Right renal pelvis (tissue), 4 donors: ENCODE measurements at regions not wholly inside any gene's neighbourhood (a gene's known extent, or its start where the extent isn't known, plus 50 kb on each side); places are given as distances from the start of the nearest gene placed in this dataset.
A peak's percentile ranks its signal among the peaks of the same experiment; 100 is the strongest.
"Not testable (repeated sequence)": the region's sequence is repeated elsewhere in the genome, so short reads cannot be mapped to it uniquely, and the experiment has no call there.

ENCODE experiments used
- DNase-seq, 4 donors: peaks; one replicate each; pipeline ENCODE4 v3.0.0-alpha.2; 2013; ENCODE audit warnings: low read depth in 4 of 4, low spot score in 3 of 4, missing footprints in 1 of 4

DNA sequence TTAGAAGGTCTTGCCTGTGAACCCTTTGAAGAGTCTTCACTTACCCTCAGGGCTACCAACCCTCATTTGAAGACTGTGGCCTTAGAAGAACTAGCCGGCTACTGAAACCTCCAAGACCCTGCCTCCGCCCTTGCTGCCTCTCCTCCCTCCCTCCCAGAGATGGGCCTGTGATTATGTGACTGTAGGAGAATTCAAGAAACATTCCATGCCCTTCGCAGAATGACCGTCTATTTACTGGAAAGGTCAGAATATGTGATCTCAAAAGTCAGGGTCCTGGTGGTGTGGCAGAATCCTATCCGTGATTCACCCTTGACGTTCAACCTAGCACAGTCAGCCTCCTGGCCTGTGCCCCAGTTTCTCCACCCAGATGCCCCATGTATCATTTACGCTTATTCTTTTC is 109.6 kb downstream of the CTNND1 start:
- DNase-seq = no peak

- DNase-seq = no peak
Measured at GRCh38 chr11:57873196-57873911, 111.8 kb downstream of the CTNND1 start.

- DNase-seq = no peak
Measured at GRCh38 chr11:57874981-57875380, 113.4 kb downstream of the CTNND1 start.

DNA sequence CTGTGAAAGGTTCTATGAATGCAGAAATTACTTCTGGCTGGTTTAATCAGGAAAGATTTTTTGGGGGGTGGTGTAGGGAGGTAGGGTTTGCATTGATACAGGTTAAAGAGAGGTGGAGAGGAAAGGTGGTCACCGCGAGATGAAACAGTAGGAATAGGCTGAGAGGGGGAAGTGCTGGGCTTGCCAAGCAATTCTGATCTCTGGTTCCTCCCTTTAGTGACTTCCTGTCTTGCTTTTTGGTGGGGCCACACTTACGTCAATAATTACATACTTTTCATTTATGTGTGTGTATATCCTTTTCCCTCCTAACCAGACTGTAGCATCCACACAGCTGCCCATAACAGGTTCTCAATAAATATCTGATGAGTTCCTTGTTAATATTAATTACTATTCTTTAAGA is 120.0 kb downstream of the CTNND1 start:
- no peak for DNase-seq

- no peak for DNase-seq
Measured at GRCh38 chr11:57883630-57884029, 122.0 kb downstream of the CTNND1 start.

DNA sequence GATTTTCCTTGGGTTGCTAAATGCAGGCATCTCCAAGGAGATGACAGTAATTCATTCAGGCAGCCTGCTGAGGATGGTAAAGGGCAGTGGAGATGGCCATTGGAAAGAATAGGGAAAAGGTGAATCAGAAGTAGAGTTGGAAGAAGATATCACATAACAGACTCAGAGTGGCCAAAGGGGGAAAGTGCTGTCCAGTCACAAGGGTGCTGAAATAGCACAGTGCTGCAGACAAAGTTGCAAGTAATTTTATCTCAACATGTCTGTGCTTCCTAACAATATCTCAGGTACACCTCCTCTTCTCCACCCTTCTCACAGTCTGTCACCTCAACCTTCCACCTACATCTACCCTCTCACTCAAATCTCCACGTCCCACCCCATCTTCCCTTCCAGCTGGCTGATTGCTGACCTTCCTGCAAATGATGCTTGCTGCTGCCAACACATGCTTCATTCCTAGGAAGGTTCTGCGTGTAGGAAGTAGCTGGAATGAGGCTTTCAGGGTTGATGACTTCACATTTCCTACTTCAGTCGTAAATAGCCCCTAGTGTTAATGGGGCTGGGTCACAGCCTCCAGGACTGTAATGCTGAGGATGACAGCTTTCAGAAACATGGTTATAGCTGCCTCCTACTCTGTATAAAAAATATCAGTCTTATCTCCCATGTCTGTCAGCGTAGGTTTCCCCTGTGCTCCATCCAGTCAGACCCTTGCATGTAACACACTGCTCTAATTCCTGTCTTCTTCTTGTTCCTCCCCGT is 123.9 kb downstream of the CTNND1 start:
- DNase-seq = peak in 3 of 4 donors; percentile 7 to 20 (median 11)

- no peak for DNase-seq
Measured at GRCh38 chr11:57888386-57888785, 126.8 kb downstream of the CTNND1 start.

DNA sequence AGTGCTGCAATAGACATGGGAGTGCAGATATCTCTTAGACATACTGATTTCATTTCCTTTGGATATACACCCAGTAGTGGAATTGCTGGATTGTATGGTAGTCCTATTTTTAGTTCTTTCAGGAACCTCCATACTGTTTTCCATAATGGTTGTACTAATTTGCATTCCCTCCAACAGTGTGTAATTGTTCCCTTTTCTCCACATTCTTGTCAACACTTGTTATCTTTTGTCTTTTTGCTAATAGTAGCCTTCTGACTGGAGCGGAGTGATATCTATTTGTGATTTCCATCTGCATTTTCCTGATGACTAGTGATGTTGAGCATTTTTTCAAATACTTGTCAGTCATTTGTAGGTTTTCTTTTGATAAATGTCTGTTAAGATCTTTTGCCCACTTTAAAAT is 128.9 kb downstream of the CTNND1 start:
- no peak for DNase-seq

- DNase-seq = not testable (repeated sequence)
Measured at GRCh38 chr11:57893200-57893599, 130.5 kb upstream of the OR9Q1 start.

GRCh38 chr11:57896361-57897145 is 127.1 kb upstream of the OR9Q1 start:
- DNase-seq = no peak

DNA sequence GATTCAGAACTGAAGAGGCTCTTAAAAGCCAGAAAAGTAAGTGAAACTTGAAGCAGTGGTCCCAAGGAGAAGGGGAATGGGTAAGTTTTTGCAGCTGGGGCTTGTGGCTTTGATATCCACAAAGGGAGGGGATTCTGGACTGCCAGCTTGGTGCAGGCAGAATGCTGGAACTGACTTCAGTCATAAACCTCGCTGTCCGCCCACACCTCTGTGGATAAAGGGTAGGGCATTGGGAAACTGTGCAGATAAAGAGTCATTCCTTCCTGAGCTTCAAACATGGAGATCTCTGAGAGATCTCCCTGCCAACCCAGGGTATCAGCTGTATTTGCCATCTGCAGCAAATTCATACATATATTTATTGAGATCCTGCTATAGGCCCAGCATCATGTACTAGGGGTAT is 124.3 kb upstream of the OR9Q1 start:
- no peak for DNase-seq

GRCh38 chr11:57900320-57900719 is 123.4 kb upstream of the OR9Q1 start:
- no peak for DNase-seq

DNA sequence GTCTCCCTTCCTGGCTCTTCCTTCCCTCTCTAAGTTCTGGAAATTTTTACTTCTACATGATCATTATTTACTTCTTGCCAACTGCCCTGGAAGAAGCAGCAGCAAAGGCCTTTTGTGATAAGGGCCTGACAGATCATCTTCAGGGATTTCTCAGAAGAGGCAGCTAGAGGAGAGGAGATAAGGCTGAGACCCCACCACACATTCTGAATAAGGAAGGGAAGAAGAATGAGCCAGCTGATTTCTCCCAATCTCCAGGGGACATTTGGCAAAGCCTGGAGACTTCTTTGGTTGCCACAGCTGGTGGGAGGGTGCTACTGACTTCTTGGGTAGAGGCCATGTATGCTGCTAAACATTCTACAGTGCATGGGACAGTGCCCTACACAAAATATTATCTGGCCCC is 122.4 kb upstream of the OR9Q1 start:
- DNase-seq = no peak

DNA sequence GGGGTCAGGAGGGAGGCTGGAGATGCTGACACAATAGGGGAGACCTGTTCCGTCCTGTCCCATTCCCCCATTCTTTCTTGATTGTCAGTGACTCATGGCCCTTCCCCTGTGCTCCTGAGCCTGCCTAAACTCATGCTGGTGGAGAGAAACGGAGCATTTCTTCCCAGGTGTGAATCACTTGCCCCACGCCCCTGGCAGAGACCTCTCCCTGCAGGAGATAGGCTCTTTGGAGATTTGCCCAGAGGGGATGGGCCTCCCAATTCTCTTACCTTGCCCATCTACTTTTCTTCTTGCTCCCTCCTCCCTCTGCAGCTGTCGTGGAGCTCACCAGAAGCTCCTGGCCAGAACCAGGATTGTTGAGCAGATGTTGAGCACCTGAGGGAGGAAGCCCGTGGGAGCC is 121.9 kb upstream of the OR9Q1 start:
- DNase-seq = no peak

- DNase-seq = no peak
Measured at GRCh38 chr11:57903011-57903410, 120.7 kb upstream of the OR9Q1 start.

DNA sequence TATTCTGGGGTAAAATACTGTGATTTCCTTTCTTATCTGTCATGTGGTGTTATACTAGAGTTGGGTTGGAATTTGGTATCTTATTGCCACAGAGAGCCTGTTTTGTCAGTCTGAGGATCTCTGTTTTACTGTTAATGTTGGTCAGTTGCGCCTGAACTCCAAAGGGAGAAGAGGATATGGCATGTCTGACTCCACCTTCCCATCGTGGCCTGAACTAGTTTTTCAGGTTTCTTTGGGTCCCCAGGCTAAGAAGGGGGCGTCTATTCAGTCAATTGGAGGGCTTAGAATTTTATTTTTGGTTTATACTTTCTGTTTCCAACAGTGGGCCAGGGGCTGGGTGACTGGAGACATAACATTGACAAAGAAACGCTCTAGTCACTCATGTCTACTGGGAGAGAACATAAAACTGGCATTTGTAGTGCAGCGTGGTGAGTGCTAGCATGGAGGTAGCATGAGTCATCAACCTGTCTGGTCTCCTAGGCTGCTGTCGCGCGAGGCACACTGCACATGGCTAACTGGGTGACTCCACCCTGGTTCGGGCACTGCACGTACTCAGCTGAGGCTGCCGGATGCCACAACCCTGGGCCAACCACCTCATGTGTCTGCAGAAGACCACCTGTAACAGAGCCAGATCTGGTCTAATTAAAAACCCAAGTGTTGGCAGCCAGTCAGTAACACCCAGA is 120.1 kb upstream of the OR9Q1 start:
- DNase-seq = no peak

GRCh38 chr11:57904376-57904775 is 119.3 kb upstream of the OR9Q1 start:
- DNase-seq = no peak

DNA sequence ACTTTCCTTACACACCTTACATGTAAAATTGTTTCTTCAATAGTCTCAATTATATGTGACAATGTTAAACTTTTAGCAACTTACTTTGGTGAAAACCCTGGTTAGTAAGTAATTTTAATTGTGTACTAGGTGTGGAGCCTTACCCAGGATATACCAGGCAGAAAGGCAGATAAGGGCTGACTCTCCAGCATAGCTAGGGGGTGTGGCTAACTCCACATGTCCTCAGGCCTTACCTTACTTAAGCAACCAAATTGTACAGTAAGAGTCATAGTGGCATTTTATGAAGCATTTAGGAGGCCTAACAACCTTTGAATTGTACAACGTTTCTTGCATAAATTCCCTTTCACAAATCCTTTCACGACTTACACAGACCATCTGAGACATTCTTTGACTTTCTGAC is 118.2 kb upstream of the OR9Q1 start:
- no peak for DNase-seq

DNA sequence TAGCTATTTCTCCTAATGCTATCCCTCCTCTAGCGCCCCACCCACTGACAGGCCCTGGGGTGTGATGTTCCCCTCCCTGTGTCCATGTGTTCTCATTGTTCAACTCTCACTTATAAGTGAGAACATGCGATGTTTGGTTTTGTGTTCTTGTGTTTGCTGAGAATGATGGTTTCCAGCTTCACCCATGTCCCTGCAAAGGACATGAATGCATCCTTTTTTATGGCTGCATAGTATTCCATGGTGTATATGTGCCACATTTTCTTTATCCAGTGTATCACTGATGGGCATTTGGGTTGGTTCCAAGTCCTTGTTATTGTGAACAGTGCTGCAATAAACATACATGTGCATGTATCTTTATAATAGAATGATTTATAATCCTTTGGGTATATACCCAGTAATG is 115.3 kb upstream of the OR9Q1 start:
- not testable (repeated sequence) for DNase-seq

DNA sequence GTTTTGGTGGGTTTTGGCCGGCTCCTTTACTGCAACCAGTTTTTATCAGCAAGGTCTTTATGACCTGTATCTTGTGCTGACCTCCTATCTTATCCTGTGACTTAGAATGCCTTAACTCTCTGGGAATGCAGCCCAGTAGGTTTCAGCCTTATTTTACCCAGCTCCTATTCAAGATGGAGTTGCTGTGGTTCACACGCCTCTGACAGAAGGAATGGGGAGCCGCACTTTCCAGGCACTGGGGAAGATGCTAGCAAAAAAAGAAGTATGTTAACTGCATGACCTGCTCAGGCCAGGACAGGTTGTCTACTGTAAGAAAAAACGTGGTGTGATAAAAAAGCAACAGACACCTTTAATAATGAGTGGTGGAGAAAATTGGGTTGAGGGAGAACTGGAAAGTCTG is 112.2 kb upstream of the OR9Q1 start:
- not testable (repeated sequence) for DNase-seq
